Hindlimb muscle (tissue), 1 donor: ENCODE measurements at regions not wholly inside any gene's neighbourhood (a gene's known extent, or its start where the extent isn't known, plus 50 kb on each side); places are given as distances from the start of the nearest gene placed in this dataset.

Source experiments
- DNase-seq: peaks from one replicate; pipeline ENCODE4 v3.0.0-alpha.2; 2013

- no peak for DNase-seq
Observed at GRCh38 chr4:177573507-177573906, 131.3 kb upstream of the AGA start.

GRCh38 chr4:177574446-177574845, 132.2 kb upstream of the AGA start:
- DNase-seq: no peak

GRCh38 chr4:177579649-177580048, 137.4 kb upstream of the AGA start:
- DNase-seq: no peak

DNA sequence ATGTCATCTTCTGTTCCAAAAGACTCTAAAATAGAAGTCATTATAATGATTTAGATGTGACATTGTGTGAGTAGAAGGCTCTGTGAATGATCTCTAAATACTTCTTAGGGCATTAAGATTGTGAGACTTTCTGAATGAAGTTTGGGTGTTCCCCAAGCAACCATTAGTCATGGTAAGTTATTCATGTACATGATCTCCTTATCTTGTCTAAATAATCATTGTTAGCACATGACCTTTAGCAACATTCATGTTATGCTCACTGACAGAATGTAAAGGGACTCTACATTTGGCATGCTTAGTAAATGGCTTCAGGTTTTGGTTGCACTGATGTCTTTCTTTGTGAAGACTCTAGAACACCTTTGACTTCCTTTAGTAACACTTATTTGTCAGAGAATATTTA, 140.8 kb upstream of the AGA start:
- DNase-seq: no peak

GRCh38 chr4:177587989-177588388, 145.8 kb upstream of the AGA start:
- no peak for DNase-seq

DNA sequence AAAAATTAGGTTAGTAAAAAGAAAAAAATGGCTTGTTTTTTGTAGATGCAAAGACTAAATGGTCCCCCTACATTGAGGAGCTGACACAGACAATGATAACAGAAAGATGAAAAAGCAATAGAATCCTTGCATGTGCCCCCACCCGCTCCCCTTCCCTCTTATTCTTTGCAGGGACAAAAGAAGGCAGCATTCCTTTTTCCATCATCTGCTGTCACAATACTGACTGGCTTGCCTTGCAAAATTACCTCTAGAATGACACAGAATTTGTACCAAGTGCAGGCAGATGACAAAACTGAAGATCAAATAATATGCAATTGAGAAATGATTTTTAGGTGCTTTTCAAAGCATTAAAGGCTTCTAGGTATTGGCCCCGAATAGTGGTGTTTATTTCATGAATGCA, 153.1 kb upstream of the AGA start:
- DNase-seq: no peak

GRCh38 chr4:177596035-177596434, 153.8 kb upstream of the AGA start:
- no peak for DNase-seq

GRCh38 chr4:177596991-177597390, 154.8 kb upstream of the AGA start:
- DNase-seq: no peak

DNA sequence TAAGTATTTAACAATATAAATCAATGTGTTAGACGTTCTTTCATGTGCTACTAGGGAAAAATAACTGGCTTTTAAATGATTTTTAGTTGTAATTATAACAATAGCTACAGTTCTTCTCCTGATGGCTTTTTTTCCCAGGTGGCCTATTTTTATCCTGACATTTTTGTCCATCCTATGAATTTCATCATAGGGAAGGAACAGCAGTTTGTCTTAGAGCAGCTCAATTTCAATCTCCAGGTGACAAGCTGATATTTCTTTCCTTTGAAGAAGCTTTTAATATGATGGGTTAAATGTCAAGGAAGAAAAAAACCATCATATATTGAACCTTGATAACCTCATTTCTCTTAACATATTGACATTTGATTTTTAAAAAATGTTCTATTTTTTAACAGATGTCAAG, 163.0 kb upstream of the AGA start:
- no peak for DNase-seq

GRCh38 chr4:177607111-177607573, 164.9 kb upstream of the AGA start:
- no peak for DNase-seq

DNA sequence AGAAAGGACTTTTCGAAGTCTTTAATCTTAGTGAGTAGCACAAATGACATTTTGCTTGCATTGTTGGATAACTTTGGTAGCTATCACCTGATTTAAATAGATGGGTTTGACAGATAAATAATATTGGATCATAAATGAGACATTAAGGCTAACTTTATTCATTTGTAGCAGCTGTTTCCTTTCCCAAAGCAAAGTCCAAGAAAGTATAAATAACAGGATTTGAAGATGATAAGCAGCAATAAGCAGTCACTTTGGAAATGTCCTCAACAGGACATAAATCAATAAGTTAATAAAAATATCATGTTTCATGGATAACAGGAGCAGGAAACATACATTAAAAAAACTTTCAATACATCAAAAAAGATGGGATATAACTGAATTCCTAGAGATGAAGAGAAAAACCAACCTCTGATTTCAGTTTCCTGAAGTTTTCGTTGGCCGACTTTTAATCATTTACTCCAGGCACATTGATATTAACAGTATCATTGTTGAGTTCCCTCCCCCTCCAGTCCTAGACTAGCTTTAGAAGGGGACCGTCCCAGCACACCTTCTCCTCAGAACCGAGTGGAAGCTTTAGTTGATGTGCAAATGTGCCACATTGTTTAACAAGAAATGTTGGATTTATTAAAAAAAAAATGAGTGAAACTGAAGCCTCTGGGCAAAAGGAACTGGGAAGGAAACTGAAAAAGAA, 169.9 kb upstream of the AGA start:
- no peak for DNase-seq

DNA sequence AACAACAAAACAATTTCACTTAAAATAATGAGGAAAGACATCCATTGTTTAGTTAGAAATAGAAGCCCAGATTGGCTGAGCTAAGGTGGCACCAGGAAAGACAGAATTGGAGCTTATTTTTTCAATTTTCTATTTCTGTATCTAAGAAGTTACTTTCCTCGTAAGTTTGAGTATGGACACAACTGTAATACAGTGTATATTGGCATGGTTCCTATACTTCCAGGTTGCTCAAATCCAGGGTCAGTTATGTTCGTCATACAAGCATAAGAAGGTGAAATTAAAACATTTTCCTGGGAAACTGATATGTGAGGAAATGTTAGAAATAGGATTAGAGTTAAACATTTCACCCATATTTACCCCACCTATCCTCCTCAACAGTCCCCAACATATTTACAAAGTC, 170.4 kb upstream of the AGA start:
- no peak for DNase-seq

GRCh38 chr4:177632481-177632880, 190.2 kb upstream of the AGA start:
- no peak for DNase-seq

- no peak for DNase-seq
Observed at GRCh38 chr4:177638871-177639270, 196.6 kb upstream of the AGA start.

DNA sequence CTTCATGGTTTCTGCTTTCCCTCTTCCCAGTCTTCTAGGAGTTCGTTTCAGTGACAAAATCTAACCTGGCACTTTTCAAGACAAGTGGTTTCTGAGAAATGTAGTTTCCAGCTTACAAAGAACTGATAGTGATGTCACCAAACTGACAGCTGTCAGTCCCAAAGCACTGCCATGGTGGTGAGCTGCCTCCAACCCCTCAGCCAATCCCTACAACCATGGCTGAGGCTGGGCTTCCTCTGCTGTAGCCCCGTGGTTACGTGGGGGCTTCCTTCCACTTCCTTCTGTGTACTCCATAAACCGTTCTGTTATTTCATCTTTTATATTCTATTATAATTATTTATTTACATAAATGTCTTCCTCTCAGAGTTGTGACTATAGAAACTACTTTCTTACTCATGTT, 198.6 kb upstream of the AGA start:
- DNase-seq: no peak

DNA sequence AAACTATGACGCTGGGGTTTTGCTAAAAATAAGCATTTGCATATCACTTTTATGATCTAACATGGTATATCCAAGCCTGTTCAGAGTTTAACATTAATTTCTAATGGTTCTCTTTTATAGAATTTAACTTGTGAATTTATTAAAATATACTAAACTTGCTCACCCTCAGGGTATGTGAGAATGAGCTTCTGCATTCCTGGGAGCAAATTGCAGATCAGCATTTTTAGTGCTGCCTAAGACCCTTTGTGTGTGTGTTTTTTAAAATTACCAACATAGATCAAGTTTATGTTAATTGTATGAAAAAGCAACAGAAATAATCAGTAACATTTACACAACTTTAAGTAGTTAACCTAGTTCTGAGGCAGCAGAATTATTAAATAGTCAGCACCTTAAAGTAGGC, 218.0 kb upstream of the AGA start:
- no peak for DNase-seq

GRCh38 chr4:177667687-177668086, 225.4 kb upstream of the AGA start:
- DNase-seq: no peak

GRCh38 chr4:177671387-177671786, 229.2 kb upstream of the AGA start:
- DNase-seq: no peak

GRCh38 chr4:177671845-177672244, 229.6 kb upstream of the AGA start:
- DNase-seq: no peak

DNA sequence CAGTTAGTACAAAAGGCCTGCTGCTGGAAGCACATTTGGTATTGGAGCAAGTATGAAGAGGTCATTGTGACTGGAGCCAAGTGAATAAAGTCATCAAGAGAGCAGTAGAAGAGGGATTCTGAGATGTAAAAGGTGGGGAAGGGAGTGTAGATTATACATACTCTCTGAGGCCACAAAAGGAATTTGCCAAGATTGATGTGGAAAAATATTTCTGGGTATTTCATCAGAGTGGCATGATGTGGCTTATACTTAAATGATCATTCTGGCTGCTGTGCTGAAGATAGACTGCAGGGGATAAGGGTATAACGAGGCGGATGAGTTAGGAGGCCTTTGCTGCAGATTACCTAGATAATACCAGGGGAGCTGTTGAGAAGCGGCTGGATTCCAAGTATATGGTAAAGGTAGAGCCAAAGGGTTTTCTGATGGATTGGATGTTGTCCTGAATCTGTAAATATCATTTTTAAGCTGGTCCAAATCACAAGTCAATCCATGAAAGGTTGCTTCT, 231.8 kb upstream of the AGA start:
- DNase-seq: no peak

DNA sequence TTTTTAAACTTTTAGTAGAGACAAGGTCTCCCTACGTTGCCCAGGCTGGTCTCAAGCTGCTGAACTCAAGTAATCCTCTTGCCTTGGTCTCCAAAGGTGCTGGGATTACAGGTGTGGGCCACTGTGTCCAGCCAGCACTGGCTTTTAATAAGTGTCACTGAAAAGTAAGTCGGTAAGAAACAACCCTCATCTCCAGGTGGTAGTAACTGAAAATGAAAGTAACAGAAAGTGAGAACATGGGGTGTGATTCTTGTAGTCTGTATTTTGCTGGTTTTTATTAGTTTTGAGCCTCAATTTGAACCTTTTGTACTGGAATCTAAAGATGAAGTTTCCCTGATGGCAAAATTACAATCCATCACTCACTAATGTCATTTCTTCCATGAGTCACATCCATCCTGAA, 238.1 kb upstream of the AGA start:
- no peak for DNase-seq

- no peak for DNase-seq
Observed at GRCh38 chr4:177681902-177682301, 239.7 kb upstream of the AGA start.

DNA sequence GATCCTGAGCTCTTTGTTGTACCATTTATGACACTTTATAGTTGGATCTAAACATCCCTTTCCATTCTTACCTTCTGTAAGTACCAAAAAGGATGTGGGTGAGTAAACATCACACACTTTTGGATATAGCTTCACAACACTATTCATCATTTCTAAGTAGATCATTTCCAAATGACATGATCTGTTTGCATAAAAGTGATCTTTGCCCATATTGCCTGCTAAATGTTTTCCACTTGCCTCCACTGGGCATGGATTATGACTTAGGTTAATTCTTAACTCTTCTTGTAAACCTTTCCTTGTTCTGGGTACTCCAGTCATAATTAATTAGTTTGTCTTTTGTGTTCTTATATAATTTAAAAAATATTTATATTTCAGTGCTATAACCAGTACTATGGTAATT, 244.9 kb upstream of the AGA start:
- no peak for DNase-seq

- no peak for DNase-seq
Observed at GRCh38 chr4:177692907-177693306, 250.7 kb upstream of the AGA start.

DNA sequence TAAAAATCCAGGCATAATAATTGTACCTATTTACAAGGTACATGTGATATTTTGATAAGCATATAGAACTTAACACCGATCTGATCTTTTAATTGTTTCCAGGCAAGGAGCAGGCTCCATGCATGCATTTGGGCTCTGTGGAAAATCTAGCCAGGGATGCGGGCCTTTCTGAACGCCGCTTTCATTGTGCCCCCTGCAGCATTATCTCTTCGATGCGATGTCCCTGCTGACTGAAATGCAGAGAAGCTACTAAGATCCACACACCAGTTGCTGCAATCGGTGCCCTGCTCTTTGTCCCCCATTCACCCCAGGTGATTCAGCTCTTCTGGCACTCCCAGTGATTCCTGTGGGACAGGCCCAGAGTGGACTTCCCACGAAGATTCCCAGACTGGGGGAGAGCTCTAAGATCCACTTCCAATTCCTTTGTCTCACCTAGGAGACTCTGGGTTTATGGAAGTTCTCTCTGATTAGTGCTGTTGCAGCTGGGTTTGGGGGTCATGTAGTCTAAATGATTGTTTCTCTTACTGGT, 254.3 kb upstream of the AGA start:
- no peak for DNase-seq
